SK-N-SH treated with all-trans-retinoic acid at 6 μM for 48 hours (cell line): ENCODE measurements at regions not wholly inside any gene's neighbourhood (a gene's known extent, or its start where the extent isn't known, plus 50 kb on each side); places are given as distances from the start of the nearest gene placed in this dataset.

ENCODE experiments used
- CSDC2 ChIP-seq: fragments of 250-450 bp; sonication (Bioruptor Pico); IDR thresholded peaks from 2 replicates; pipeline ENCODE4 v1.5.0; 2020; ENCODE audit warnings: mild to moderate bottlenecking, moderate library complexity
- ESRRG ChIP-seq: fragments of 250-450 bp; sonication (Bioruptor Pico); IDR thresholded peaks from 2 replicates; pipeline ENCODE4 v1.6.1; 2021; ENCODE audit warnings: mild to moderate bottlenecking
- ISL1 ChIP-seq: fragments of 250-450 bp; sonication (Bioruptor Pico); IDR thresholded peaks from 2 replicates; pipeline ENCODE4 v2.1.2; 2022; ENCODE audit warnings: mild to moderate bottlenecking, moderate library complexity
- RARB ChIP-seq: fragments of 250-450 bp; sonication (Bioruptor Pico); IDR thresholded peaks from 2 replicates; pipeline ENCODE4 v1.8.0; 2021; ENCODE audit warnings: mild to moderate bottlenecking, moderate library complexity
- TCF4 ChIP-seq: fragments of 250-450 bp; sonication (Bioruptor Pico); IDR thresholded peaks from 2 replicates; pipeline ENCODE4 v1.8.0; 2021; ENCODE audit warnings: mild to moderate bottlenecking, moderate library complexity, borderline replicate concordance
- ZFP3 ChIP-seq: fragments of 250-450 bp; sonication (Bioruptor Pico); IDR thresholded peaks from 2 replicates; pipeline ENCODE4 v1.5.0; 2020; ENCODE audit warnings: mild to moderate bottlenecking, moderate library complexity
- ZNF565 ChIP-seq: fragments of 450-650 bp; formaldehyde crosslinking; conservative IDR thresholded peaks from 2 replicates; pipeline ENCODE4 v1.5.0; 2020; ENCODE audit warnings: low read depth, mild to moderate bottlenecking, moderate library complexity
- ZNF8 ChIP-seq: fragments of 450-650 bp; formaldehyde crosslinking; IDR thresholded peaks from 2 replicates; pipeline ENCODE4 v1.5.0; 2020; ENCODE audit warnings: mild to moderate bottlenecking, moderate library complexity
- TF ChIP-seq, protein P1 (sequence below): fragments of 250-450 bp; sonication (Bioruptor Pico); IDR thresholded peaks from 2 replicates; pipeline ENCODE4 v1.8.0; 2020; ENCODE audit warnings: mild to moderate bottlenecking, moderate library complexity, borderline replicate concordance

DNA sequence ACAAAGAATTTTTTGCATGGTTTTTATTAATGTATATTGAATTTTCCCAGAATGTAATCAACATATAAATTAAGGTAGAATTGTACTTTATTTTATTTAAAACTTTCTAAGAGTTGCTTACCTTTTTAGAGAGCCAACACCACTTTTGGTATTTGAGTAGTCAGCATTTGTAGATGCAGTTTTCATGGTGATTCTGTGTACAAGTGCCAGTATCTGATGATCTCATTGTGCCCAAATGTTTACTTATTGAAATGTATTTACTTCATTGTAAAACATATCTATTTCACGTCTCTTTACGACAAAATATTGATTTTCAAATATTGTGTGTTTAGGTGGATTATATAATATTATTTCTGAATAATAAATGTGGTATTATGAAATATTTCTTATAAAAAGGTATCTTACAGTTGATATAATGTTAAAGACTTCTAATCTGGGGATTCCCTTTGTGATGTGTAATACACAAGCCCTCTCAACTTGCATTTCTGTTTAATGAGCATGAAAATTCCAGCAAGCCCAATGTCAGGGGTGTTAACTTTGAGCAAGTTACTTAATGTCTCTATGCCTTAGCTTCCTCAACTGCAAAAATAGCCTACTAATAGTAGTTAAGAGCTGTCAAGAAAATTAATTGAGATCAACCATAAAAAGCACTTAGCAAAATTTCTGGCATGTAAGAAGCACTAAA lies 141.8 kb upstream of the ZNF648 start:
- no peak for TF ChIP-seq ISL1
- no peak for TF ChIP-seq ESRRG
- TF ChIP-seq ZNF565 = no peak
- no peak for TF ChIP-seq TCF4 (CRISPR knock-in tag)
- no peak for TF ChIP-seq RARB (CRISPR knock-in tag)
- TF ChIP-seq, protein P1, sequence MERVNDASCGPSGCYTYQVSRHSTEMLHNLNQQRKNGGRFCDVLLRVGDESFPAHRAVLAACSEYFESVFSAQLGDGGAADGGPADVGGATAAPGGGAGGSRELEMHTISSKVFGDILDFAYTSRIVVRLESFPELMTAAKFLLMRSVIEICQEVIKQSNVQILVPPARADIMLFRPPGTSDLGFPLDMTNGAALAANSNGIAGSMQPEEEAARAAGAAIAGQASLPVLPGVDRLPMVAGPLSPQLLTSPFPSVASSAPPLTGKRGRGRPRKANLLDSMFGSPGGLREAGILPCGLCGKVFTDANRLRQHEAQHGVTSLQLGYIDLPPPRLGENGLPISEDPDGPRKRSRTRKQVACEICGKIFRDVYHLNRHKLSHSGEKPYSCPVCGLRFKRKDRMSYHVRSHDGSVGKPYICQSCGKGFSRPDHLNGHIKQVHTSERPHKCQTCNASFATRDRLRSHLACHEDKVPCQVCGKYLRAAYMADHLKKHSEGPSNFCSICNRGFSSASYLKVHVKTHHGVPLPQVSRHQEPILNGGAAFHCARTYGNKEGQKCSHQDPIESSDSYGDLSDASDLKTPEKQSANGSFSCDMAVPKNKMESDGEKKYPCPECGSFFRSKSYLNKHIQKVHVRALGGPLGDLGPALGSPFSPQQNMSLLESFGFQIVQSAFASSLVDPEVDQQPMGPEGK (CRISPR knock-in tag) = no peak
- TF ChIP-seq ZNF8 = no peak
- TF ChIP-seq CSDC2 (CRISPR knock-in tag) = no peak
- TF ChIP-seq ZFP3 (CRISPR knock-in tag) = no peak
